Natural killer cell treated with Interleukin-12 subunit alpha and Interleukin-12 subunit beta and Interleukin-15 and Interleukin-18, amount 100 ng/mL, for 72 hours (primary cell): ENCODE measurements at regions not wholly inside any gene's neighbourhood (a gene's known extent, or its start where the extent isn't known, plus 50 kb on each side); places are given as distances from the start of the nearest gene placed in this dataset.
"Not testable (repeated sequence)": the region's sequence is repeated elsewhere in the genome, so short reads cannot be mapped to it uniquely, and the experiment has no call there.

Source experiments
- ATAC-seq, 2 donors: fragments of 150-1000 bp; cut with Tn5 transposase in 1 of 2; sonication (Bioruptor Pico), chemical (Tn5 transposase) in 1 of 2; 2 replicates each; pipeline ENCODE4 v1.10.0; 2021
- DNase-seq: peaks from one replicate; pipeline ENCODE4 v3.0.0; 2022; ENCODE audit warnings: low spot score
- H3K27ac Mint-ChIP-seq, 2 donors: 1 replicate in 1 of 2; 2 replicates in 1 of 2; pipeline ENCODE4 v1.8.0; 2022; ENCODE audit warnings: mixed read lengths in 2 of 2, mild to moderate bottlenecking in 1 of 2, moderate library complexity in 1 of 2
- H3K27me3 Mint-ChIP-seq, 2 donors: 1 replicate in 1 of 2; 2 replicates in 1 of 2; pipeline ENCODE4 v1.8.0; 2022; ENCODE audit warnings: mixed read lengths in 2 of 2
- H3K36me3 Mint-ChIP-seq: one replicate; pipeline ENCODE4 v1.8.0; 2022; ENCODE audit warnings: mixed read lengths
- H3K4me1 Mint-ChIP-seq, 2 donors: 1 replicate in 1 of 2; 2 replicates in 1 of 2; pipeline ENCODE4 v1.8.0; 2022; ENCODE audit warnings: low read depth in 2 of 2, mixed read lengths in 2 of 2, mild to moderate bottlenecking in 1 of 2
- H3K4me3 Mint-ChIP-seq: one replicate; pipeline ENCODE4 v1.8.0; 2022; ENCODE audit warnings: mixed read lengths
- H3K9me3 Mint-ChIP-seq: 2 replicates; pipeline ENCODE4 v1.8.0; 2022; ENCODE audit warnings: mixed read lengths

- ATAC-seq, result no peak
- H3K36me3 Mint-ChIP-seq, result no peaks in the 10 kb centered on the region
- H3K4me3 Mint-ChIP-seq, result no peak overlapping the region
- peaks cover 4% of the 10 kb centered on the region for H3K9me3 Mint-ChIP-seq
- H3K27me3 Mint-ChIP-seq, result peaks cover 0 to 8% of the 10 kb centered on the region in 2 donors
- H3K4me1 Mint-ChIP-seq, result no peaks in the 10 kb centered on the region
- no peak for DNase-seq
- H3K27ac Mint-ChIP-seq, result no peak overlapping the region
Measured at GRCh38 chr2:181789827-181790448, 101.6 kb upstream of the ITPRID2 start.

- ATAC-seq (peak; percentile 81 to 94), DNase-seq (no peak)
- peaks cover 0 to 6% of the 10 kb centered on the region in 2 donors for H3K27me3 Mint-ChIP-seq
- H3K4me3 Mint-ChIP-seq, result no peak overlapping the region
- peak overlapping the region in 1 of 2 donors; percentile 41 for H3K27ac Mint-ChIP-seq
- H3K4me1 Mint-ChIP-seq, result no peaks in the 10 kb centered on the region
- peaks cover 4% of the 10 kb centered on the region for H3K9me3 Mint-ChIP-seq
- H3K36me3 Mint-ChIP-seq, result no peaks in the 10 kb centered on the region
Measured at GRCh38 chr2:181790716-181791649, 100.5 kb upstream of the ITPRID2 start.

- Mint-ChIP-seq H3K4me1 (no peaks in the 10 kb centered on the region), H3K27me3 (peaks cover 0 to 2% of the 10 kb centered on the region in 2 donors), H3K4me3 (no peak overlapping the region), H3K36me3 (no peaks in the 10 kb centered on the region), H3K27ac (no peak overlapping the region), H3K9me3 (peaks cover 4% of the 10 kb centered on the region)
- DNase-seq (no peak), ATAC-seq (no peak)
Measured at GRCh38 chr2:181792906-181793305, 98.6 kb upstream of the ITPRID2 start.

GRCh38 chr2:181798022-181798421 lies 93.5 kb upstream of the ITPRID2 start:
- no peaks in the 10 kb centered on the region for H3K36me3 Mint-ChIP-seq
- H3K27me3 Mint-ChIP-seq, result peaks cover 4 to 17% of the 10 kb centered on the region in 2 donors
- no peak for DNase-seq
- H3K27ac Mint-ChIP-seq, result no peak overlapping the region
- peaks cover 2% of the 10 kb centered on the region for H3K9me3 Mint-ChIP-seq
- no peak for ATAC-seq
- H3K4me1 Mint-ChIP-seq, result no peaks in the 10 kb centered on the region
- no peak overlapping the region for H3K4me3 Mint-ChIP-seq

GRCh38 chr2:181802300-181802699 lies 89.2 kb upstream of the ITPRID2 start:
- H3K4me3 Mint-ChIP-seq, DNase-seq, H3K27ac Mint-ChIP-seq, H3K9me3 Mint-ChIP-seq, ATAC-seq, H3K4me1 Mint-ChIP-seq, H3K36me3 Mint-ChIP-seq: not testable (repeated sequence)
- H3K27me3 Mint-ChIP-seq, result peaks cover 7 to 30% of the 10 kb centered on the region in 2 donors

- H3K9me3 Mint-ChIP-seq, H3K27ac Mint-ChIP-seq, ATAC-seq, DNase-seq, H3K36me3 Mint-ChIP-seq, H3K4me3 Mint-ChIP-seq, H3K4me1 Mint-ChIP-seq: not testable (repeated sequence)
- peaks cover 12 to 38% of the 10 kb centered on the region in 2 donors for H3K27me3 Mint-ChIP-seq
Measured at GRCh38 chr2:181803903-181804799, 87.4 kb upstream of the ITPRID2 start.

- Mint-ChIP-seq H3K36me3 (no peaks in the 10 kb centered on the region), H3K4me3 (no peak overlapping the region), H3K27me3 (peaks cover 12 to 42% of the 10 kb centered on the region in 2 donors), H3K27ac (no peak overlapping the region), H3K4me1 (no peaks in the 10 kb centered on the region), H3K9me3 (no peaks in the 10 kb centered on the region)
- DNase-seq (no peak), ATAC-seq (peak in 1 of 2 donors; percentile 33)
Measured at GRCh38 chr2:181805228-181806038, 86.1 kb upstream of the ITPRID2 start.

- DNase-seq (no peak), ATAC-seq (no peak)
- no peak overlapping the region for H3K27ac Mint-ChIP-seq
- H3K36me3 Mint-ChIP-seq, result no peaks in the 10 kb centered on the region
- no peaks in the 10 kb centered on the region for H3K9me3 Mint-ChIP-seq
- no peaks in the 10 kb centered on the region for H3K4me1 Mint-ChIP-seq
- peaks cover 15 to 42% of the 10 kb centered on the region in 2 donors for H3K27me3 Mint-ChIP-seq
- H3K4me3 Mint-ChIP-seq, result no peak overlapping the region
Measured at GRCh38 chr2:181806039-181806392, 85.5 kb upstream of the ITPRID2 start.

GRCh38 chr2:181807526-181807925 lies 84.0 kb upstream of the ITPRID2 start:
- H3K4me3 Mint-ChIP-seq, result no peak overlapping the region
- H3K27me3 Mint-ChIP-seq, result peaks cover 11 to 28% of the 10 kb centered on the region in 2 donors
- DNase-seq (no peak), ATAC-seq (no peak)
- H3K36me3 Mint-ChIP-seq, result no peaks in the 10 kb centered on the region
- H3K27ac Mint-ChIP-seq, result no peak overlapping the region
- H3K9me3 Mint-ChIP-seq, result no peaks in the 10 kb centered on the region
- no peaks in the 10 kb centered on the region for H3K4me1 Mint-ChIP-seq

GRCh38 chr2:181810823-181811695 lies 80.5 kb upstream of the ITPRID2 start:
- peaks cover 11 to 19% of the 10 kb centered on the region in 2 donors for H3K27me3 Mint-ChIP-seq
- H3K9me3 Mint-ChIP-seq, result no peaks in the 10 kb centered on the region
- H3K27ac Mint-ChIP-seq, result no peak overlapping the region
- no peaks in the 10 kb centered on the region for H3K36me3 Mint-ChIP-seq
- DNase-seq (no peak), ATAC-seq (no peak)
- no peak overlapping the region for H3K4me3 Mint-ChIP-seq
- peaks cover 7% of the 10 kb centered on the region in 2 donors for H3K4me1 Mint-ChIP-seq

GRCh38 chr2:181812106-181812743 lies 79.3 kb upstream of the ITPRID2 start:
- H3K36me3 Mint-ChIP-seq, result no peaks in the 10 kb centered on the region
- DNase-seq (no peak), ATAC-seq (no peak)
- no peak overlapping the region for H3K4me3 Mint-ChIP-seq
- H3K27me3 Mint-ChIP-seq, result peaks cover 8 to 21% of the 10 kb centered on the region in 2 donors
- no peak overlapping the region for H3K27ac Mint-ChIP-seq
- peaks cover 7% of the 10 kb centered on the region in 2 donors for H3K4me1 Mint-ChIP-seq
- no peaks in the 10 kb centered on the region for H3K9me3 Mint-ChIP-seq

GRCh38 chr2:181814057-181814491 lies 77.5 kb upstream of the ITPRID2 start:
- Mint-ChIP-seq H3K27me3 (peaks cover 7 to 18% of the 10 kb centered on the region in 2 donors), H3K36me3 (no peaks in the 10 kb centered on the region), H3K4me3 (no peak overlapping the region), H3K4me1 (peaks cover 7% of the 10 kb centered on the region in 2 donors), H3K27ac (no peak overlapping the region), H3K9me3 (no peaks in the 10 kb centered on the region)
- no peak for DNase-seq
- peak in 1 of 2 donors; percentile 68 for ATAC-seq
